HG03039 (cell line): ENCODE measurements at regions not wholly inside any gene's neighbourhood (a gene's known extent, or its start where the extent isn't known, plus 50 kb on each side); places are given as distances from the start of the nearest gene placed in this dataset.

Source experiments
- ATAC-seq: cut with Tn5 transposase; IDR thresholded peaks from one replicate; pipeline ENCODE4 v1.9.1; 2021; ENCODE audit warnings: mild to moderate bottlenecking, moderate library complexity; ENCODE audit not compliant: unreplicated experiment

DNA sequence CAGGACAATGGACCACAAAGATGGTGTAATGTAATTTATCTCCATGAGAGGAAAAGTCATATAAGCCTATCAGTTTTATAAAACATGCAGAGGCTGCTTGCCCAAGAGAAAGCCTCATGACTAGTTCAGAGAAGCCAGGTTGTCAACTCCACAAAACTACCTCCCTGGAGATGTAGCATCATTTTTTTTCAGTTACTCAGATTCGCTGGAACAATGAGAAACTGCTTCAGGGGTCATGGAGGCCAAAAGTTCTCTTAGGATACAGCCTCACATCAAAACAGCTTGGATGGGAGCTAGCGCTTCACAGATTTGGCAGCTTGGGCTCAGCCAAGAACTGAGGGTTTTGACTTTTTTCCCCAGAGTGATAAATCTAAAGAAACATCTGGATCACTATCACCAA is 263.5 kb downstream of the INSIG2 start:
- no peak for ATAC-seq

DNA sequence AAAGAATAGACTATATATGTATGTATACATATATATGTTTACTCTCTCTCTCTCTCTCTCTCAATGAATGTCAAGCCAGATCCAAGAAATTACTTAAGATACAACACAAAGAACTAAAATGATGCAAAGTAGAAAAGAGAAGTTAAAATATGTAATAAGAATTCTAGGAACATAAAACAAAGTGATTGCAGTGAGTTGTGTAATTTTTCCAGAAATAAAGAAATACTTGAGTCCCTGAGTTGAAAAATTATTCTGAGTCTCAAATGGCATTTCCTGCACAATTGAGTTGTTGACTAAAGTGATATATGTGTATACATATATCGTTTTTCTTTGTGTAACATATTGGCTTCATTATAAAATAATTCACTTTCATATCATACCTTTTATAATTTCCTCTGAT is 262.4 kb downstream of the INSIG2 start:
- ATAC-seq, result no peak

DNA sequence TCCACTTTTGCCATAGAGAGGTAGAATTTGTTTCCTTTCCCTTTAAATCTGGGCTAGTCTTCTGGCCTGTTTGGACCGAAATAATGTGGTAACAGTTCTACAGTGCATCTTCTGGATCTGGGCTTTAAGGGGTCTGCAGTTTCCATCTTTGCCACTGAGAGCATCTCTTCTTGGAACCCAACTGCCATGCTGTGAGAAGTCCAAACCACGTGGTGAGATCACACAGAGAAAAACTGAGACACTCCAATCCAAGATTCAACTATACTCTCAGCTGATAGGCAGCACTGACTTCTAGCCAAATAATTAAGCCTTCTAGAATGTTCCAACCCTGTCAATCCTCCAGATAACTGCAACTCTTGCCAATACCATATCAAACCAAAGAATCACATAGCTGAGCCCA is 261.1 kb downstream of the INSIG2 start:
- ATAC-seq, result no peak

DNA sequence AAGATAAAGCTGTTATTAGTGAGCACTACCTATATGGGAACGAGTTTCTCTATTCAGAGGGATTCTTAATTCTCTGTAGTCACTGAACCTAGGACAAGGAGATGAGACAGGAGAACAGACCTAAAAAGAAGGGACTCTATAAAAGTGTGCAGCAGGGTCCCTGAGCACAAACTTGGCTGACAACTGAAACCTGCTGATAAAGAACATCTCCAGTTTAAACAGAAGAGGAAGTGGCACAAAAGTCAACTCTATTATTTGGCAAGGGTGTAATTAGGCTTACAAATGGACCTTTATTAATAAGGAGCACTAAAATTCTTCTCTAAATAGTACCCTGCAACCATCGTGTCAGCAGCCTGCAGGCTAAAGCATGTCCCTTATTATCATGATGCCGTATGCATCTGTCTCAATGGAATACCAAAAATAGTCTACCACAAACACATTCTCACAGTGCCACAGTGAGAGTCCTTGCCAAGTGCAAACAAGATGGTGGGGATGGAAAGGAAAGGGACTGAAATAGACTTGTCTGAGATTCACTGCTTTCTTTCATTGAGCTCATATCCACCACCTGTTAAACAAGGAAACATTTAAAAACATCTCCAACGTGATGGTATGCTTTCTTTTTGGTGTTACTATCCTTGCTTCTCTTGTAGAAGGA is 260.2 kb downstream of the INSIG2 start:
- no peak for ATAC-seq

DNA sequence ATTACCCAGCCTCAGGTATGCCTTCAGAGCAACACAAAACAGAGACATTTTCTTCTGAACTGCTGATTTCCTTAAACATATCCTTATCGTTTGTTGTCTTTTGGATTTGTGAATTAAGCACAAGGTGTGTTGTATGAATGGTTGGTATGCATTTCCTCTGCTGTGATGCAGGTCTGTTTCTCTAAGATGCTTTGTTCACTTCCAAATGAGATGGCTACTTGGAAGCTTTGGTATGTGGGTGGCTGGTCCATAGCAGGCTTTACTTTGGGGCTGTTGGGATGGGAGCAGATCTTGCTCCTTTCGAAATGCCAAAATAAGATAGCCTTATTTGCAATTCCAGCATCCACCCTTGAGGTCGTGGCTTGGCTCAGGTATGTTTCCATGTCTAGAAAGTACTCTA is 257.2 kb downstream of the INSIG2 start:
- ATAC-seq, result no peak

DNA sequence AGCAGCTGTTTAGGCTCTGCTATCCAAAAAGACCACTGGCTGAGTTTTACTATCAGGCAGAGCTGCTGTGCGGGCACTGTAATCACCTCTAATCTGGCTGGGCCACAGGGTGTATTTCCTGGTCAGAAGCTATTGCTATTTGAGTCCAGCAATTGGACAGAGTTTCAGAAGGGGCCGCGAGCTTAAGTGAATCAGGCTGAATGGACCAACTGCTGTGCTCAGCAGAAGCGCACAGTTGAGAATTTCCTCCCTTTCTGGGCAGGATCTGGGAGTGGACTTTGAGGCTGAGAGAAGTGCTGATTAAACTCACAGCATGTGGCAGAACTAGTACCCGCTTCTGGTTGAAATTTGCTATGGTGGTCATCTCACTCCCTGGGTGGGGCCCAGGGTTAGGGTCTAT is 251.8 kb downstream of the INSIG2 start:
- ATAC-seq, result no peak

DNA sequence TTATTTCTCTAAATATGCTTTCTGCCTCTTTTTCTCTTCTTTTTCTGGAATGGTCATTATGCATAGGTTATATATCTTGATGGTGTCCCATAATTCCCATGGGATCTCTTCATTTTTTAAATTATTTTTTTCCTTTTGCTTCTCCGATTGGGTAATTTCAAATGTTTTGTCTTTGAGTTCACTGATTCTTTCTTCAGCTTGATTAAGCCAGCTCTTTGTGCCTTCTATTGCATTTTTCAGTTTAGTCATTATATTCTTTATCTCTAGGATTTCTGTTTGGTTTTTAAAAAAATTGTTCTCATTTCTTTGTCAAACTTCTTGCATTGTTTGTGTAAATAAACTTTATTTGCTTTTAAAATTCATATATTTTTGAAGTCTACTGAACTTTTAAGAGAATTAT is 251.1 kb downstream of the INSIG2 start:
- no peak for ATAC-seq

DNA sequence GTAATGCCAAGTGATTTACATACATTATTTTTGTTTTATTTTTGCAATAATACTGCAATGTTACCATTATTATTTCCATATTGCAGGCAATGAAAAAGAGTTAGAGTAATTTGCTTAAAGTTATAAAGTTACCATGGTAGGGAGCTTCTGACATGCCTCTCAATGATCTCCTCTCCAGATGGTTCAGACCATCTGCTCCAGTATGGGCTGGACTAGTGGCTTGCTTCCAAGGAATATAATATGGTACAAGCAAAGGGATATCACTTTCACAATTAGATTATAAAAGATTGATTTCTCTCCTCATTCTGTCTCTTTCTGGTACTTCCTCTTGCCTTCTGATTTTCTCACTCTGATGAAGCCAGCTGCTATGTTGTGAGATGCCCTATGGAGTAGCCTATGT is 245.4 kb downstream of the INSIG2 start:
- no peak for ATAC-seq

DNA sequence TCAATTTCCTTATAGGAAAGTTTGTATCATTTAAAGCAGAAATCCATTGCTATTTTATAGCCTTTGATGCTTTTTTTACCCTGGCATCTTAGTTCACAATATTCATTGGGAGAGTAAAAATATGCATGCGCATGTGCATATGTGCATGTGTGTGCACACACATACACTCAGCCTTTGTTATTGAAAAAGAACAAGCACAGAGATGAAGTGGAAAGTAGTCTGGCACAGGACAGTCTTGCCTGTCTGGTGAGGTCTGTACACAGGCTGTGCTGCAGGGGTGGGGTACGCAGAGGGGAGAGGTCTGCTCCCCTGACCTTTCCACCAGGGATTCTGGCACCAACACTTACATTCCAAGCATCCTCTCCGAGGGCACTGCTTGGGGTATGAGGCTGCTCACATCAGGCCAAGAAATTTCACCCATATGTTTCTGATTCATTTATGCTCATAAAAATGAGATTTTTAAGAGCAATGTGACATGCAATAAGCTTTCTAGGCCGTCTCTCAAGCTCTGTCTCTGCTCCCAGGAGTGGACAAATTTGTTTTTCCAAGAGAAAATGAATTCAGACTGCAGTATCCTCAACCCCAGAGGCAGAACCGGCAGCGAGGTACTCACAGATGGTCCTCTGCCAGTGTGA is 237.2 kb downstream of the INSIG2 start:
- no peak for ATAC-seq

DNA sequence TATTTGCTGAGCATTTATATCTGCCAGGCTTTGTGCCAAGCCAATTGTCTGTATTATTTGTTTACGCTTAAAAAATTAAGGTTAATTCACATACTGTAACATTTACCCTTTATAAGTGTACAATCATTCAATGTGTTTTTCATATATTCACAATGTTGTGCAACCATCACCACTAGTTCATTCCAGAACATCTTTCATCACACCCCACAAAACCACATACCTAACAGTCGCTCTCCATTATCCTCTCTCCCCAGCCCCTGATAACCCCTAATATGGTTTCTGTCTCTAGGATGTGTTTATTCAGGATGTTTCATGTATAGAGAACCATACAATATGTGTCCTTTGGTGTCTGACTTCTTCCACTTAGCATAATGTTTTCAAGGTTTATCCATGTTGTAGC is 234.1 kb downstream of the INSIG2 start:
- no peak for ATAC-seq

DNA sequence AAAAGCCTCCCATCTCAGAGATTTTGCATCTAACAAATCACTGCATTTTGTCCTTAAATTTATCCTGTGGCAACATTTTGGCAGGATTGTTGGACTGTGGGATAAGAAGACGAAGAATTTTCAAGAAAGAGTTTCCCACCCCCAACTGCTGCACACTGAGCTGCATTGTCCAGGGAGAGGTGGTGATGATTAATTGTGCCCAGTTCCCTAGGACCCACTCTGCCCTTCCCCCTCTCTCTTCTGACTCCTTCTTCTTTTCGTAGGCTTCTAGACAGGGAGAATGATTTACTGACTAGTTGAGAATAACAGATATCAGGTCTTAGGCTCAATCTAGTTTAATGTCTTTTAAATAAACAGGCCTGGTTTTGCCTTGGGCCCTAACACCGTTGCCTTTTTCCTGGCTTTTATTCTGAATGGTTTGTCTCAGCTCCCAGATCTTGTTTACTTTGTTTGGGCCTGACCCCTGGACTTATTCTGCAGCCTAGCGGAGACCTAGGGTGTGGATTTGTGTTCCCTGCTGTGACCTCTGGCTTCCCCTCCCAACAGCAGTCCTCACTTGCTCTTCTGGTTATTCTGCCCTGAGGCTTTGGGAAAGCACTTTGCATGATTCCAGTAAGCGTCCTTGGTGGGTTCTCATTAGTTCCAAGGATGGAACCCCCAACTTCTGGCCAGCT is 233.3 kb downstream of the INSIG2 start:
- ATAC-seq, result no peak

DNA sequence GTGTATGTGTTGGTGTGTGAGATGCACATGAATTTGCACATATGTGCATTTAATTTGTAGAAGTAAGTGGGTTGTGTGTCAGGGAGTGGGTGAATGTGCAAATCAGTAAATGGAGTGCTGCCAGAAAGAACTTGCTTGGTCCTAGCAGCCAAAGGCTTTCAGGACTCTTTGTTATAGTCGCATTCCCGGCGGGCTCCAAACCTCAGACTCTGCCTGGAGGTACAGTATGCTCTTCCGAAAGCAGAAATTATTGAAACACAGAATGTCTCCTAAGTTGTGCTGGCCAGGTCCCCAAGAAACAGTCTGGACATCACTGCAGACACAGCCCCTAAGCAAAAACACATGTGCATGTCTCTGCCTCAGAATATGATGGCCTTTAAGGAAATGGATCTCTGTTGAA is 232.4 kb downstream of the INSIG2 start:
- no peak for ATAC-seq

DNA sequence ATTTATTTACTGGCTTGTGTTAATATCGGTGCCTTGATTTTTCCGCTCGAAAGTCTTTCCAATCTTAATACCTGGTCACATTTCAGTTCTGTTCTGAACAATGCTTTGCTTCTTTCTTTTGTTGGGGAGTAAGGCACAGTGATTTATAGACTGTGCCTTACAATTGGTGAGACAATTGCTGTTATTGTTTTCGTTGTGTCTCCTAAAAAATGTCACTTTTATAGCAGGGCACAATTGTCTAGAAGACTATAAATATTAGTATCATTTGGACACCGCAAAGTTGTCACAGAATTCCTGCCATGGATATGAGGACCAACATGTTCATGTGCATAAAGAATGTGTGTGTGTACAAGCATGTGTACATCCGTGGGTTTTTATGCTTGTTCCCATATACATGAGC is 231.9 kb downstream of the INSIG2 start:
- no peak for ATAC-seq

DNA sequence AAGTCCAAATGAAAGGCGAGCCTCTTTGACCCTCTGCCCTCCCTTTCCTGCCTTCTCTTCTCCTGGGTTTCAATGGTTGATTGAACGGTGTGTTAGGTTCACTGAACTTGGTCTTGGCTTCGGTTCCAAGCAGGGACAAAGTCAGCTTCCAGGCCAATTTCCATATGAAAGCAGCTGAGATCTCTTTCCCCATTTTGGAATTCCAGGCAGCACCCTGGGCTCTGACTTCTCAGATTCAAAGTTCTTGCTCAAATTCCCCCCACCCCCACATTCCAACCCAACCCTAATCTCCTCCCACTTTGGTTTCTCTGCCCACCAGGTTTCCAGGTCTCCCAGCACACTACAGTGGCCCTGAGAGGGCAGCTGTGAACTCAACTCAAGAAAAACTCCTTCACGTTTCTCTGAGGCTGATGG is 231.0 kb downstream of the INSIG2 start:
- no peak for ATAC-seq

DNA sequence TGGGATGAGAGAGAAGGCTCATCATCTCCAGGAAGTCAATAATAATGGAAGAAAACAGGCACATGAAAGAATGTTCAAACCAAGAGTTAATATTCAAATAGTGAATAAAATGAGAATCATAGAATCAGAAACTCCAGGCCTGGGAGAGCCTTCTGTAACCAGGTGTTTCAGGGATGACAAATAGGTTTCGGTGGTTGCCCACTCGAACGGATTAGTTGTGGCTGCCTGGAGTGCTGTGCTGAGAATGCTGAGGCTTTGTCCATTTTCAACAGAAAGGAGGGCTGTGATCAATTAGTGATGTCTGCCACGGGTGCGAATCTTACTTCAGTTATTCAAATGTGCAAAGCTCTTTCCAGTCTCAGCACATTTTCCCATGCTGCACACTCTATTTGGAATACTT is 227.3 kb downstream of the INSIG2 start:
- ATAC-seq, result no peak

DNA sequence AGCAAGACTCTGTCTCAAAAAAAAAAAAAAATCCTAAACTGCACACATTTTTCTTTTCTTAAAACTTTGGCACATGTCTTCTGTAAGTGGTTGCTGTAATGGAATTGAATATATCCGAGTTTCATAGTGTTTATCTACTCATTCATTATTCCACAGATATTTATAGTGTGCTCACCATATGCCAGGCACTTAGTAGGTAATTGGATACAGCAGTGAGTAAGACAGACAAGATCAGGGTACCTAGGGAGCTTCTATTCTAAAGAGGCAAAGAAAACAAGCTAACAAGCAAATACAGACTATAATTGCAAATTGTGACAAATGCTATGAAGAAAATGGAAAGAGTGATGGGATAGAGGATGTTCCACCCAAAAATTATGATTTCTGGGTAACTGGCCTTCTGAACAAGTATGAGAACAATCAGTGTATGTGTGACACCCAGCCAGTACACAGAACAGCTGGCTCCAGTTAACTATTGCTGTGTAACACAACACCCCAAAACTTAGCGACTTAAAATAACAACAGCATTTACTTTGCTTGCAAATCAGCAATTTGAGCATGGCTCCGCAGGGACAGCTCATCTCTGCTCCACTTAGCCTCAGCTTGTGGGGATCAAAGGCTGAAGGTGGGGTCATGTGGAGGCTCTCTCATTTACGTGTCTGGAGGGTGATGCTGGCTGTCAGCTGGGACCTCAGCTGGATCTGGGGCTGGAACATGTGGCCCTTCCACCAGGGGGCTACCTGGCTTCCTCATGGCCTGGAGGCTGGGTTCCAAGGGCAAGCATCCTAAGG is 224.9 kb downstream of the INSIG2 start:
- ATAC-seq, result no peak

DNA sequence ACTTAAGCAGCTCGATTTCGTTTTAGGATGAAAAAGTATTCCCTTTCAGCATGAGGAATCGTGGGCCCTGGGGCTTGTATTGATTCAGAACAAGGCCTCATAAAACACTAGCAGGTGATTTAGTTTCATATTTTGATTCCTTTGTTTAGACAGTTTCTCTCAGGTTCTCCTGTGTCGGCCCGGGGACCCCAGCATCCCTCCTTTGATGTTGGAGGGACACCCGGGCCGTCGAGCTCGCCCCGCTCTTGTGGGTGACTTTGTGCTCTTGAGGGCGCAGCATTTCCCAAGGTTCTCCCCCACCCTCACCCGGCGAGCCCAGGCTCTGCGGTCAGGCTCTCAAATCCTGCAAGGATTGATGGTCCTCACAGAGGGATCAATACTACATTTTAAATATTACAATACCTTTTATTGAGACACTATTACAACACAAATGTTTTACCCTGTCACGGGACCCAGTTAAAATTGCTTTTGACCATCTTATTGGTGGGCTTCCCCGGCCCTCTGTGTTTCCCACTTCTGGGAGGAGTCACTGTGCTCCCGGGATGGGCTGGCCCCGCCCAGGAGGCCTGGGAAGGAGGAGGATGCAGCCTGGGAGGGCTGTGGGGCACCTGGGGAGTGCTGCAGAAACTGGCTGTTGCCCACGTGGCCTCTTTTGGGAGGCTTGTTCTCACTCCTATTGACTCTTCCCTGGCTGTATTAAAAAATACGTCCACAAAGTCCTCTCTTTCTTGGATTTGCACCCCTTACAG is 222.6 kb downstream of the INSIG2 start:
- ATAC-seq, result no peak

DNA sequence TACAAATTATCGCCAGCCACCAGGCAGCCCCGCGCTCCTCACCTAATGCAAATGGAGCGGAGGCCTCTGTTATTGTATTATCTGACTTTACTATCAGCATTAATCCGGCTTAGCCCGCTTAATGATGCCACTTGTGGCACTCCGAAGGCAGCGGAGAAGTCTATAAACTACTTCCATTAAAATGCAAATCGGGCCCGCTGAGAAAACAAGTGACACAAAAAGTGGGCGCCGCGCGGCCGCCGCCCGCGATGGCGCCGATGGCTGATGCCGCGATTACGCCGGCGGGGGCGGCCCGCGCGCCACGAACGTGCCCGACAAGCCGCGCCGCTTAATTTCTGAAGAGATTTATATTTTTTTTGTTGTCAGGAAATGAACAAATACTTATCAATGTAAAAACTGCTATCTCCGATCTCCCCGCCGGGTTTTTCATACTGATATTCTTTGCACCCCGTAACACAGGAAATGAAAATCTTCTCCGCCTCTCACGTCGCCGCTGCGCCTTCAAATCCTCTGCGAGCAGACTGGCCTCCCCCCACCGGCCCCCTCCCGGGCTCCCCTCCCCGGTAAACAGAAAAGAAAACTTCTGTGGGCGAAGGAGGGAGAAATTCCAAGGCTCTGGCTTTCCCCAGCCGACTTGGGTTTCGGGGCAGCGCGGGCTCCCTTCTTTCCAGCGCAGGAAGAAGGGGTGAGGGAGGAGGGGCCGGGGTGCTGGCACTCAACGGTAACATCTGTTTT is 221.8 kb downstream of the INSIG2 start:
- ATAC-seq, result no peak

DNA sequence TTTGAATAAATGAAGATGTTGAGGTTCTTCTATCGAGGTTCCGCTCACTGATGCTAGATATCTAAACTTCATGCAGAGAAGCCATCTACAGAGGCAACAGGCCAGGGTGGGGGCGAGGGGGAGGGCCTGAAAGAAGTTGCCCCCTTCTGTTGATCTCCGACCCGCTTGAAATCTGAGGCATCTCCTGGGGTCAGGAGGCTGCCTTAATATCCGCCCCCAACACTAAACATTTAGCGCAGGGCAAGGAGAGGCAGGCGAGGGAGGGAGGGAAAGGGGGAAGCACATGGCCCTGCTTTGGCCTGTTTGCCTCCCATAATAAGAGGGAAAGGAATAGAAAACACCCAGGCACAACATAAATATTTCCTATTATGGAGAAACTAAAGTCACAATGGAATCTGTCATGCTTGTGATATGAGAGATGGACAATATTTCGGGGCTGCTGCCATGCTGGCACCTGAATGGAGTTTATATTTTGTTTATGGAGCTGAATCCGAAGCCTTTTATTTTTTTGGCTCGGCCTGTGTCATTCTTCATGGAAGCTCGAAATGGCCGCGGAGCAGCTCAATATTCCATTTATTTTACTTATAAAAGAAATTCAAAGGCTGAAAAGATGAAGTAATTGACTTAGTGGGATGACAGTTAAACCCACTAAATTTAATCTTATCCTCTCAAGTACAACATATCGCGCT is 221.1 kb downstream of the INSIG2 start:
- ATAC-seq, result no peak

DNA sequence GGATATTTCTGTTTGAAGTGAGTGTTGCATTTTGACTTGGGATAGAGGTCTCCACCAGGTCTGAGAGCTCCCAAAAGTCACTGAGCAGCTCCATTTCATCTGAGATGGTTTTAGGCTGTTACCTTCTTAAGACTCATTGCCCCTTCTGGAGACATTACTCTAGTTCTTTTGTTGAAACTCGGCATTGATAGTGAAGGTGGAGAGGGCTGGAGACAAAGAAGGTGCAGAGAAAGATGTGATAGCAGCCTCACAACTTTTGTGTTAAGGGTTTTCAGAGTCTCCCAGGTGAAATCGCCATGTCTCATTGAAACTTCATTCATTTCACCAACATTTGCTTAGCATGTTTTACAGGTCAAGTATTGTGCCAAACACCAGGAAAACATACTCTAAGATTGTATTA is 219.6 kb downstream of the INSIG2 start:
- ATAC-seq, result no peak
